SK-N-SH (cell line): ENCODE measurements at regions not wholly inside any gene's neighbourhood (a gene's known extent, or its start where the extent isn't known, plus 50 kb on each side); places are given as distances from the start of the nearest gene placed in this dataset.

Experiments
- FOXJ3 ChIP-seq: sonication (generic); formaldehyde crosslinking; IDR thresholded peaks from 2 replicates; pipeline ENCODE4 v1.5.1; 2020; ENCODE audit warnings: mild to moderate bottlenecking, missing genetic modification reagents
- FOXM1 ChIP-seq: IDR thresholded peaks from 2 replicates; pipeline ENCODE4 v1.4.0; 2012; ENCODE audit warnings: low read depth, mild to moderate bottlenecking
- MAX ChIP-seq: IDR thresholded peaks from 2 replicates; pipeline ENCODE4 v1.4.0; 2012; ENCODE audit warnings: low read depth
- POLR2AphosphoS5 ChIP-seq: IDR thresholded peaks from 2 replicates; pipeline ENCODE4 v1.6.1; 2012; ENCODE audit warnings: low read depth, low read length
- RFX5 ChIP-seq: IDR thresholded peaks from 2 replicates; pipeline ENCODE4 v1.6.1; 2012; ENCODE audit warnings: mild to moderate bottlenecking, improper control_type of control experiment, low read length
- SMC3 ChIP-seq: IDR thresholded peaks from 2 replicates; pipeline ENCODE4 v1.6.1; 2012; ENCODE audit warnings: low read depth, low read length, improper control_type of control experiment

- no peak for TF ChIP-seq SMC3
- TF ChIP-seq FOXM1: no peak
- TF ChIP-seq RFX5: no peak
- no peak for TF ChIP-seq FOXJ3 (CRISPR knock-in tag)
- no peak for TF ChIP-seq POLR2AphosphoS5
- TF ChIP-seq MAX: no peak
These were observed 200.9 kb upstream of the PMEPA1 start for GRCh38 chr20:57910716-57911115.
